Activated naive CD4-positive, alpha-beta T cell treated with anti-CD3 and anti-CD28 coated beads, Interleukin-2, amount 50 U/mL, for 72 hours (primary cell): ENCODE measurements at regions not wholly inside any gene's neighbourhood (a gene's known extent, or its start where the extent isn't known, plus 50 kb on each side); places are given as distances from the start of the nearest gene placed in this dataset.

Source experiments
- ATAC-seq, 2 donors: fragments of 150-1000 bp; cut with Tn5 transposase; 2 replicates each; pipeline ENCODE4 v1.10.0; 2021; ENCODE audit warnings: mild to moderate bottlenecking in 2 of 2, moderate library complexity in 2 of 2
- DNase-seq, 2 donors: peaks; one replicate each; pipeline ENCODE4 v3.0.0; 2021 to 2022; ENCODE audit warnings: low spot score in 2 of 2
- H3K27ac Mint-ChIP-seq, 2 donors: one replicate each; pipeline ENCODE4 v1.8.0; 2022; ENCODE audit warnings: mild to moderate bottlenecking in 2 of 2, mixed read lengths in 2 of 2
- H3K36me3 Mint-ChIP-seq, 2 donors: one replicate each; pipeline ENCODE4 v1.8.0; 2022; ENCODE audit warnings: mixed read lengths in 2 of 2
- H3K9me3 Mint-ChIP-seq, 2 donors: one replicate each; pipeline ENCODE4 v1.8.0; 2022; ENCODE audit warnings: mixed read lengths in 2 of 2

- Mint-ChIP-seq H3K36me3 (no peaks in the 10 kb centered on the region), H3K27ac (no peak overlapping the region), H3K9me3 (no peaks in the 10 kb centered on the region)
- ATAC-seq (no peak), DNase-seq (peak in 1 of 2 donors; percentile 23)
Measured at GRCh38 chr2:239468491-239469105, 67.8 kb upstream of the HDAC4 start.

- Mint-ChIP-seq H3K27ac (no peak overlapping the region), H3K9me3 (no peaks in the 10 kb centered on the region), H3K36me3 (no peaks in the 10 kb centered on the region)
- DNase-seq: no peak
- ATAC-seq: no peak
Measured at GRCh38 chr2:239467956-239468490, 67.2 kb upstream of the HDAC4 start.

GRCh38 chr2:239467281-239467955 lies 66.6 kb upstream of the HDAC4 start:
- no peaks in the 10 kb centered on the region for H3K36me3 Mint-ChIP-seq
- peak in 1 of 2 donors; percentile 6 for DNase-seq
- H3K27ac Mint-ChIP-seq: no peak overlapping the region
- H3K9me3 Mint-ChIP-seq: no peaks in the 10 kb centered on the region
- ATAC-seq: no peak

- peak in 1 of 2 donors; percentile 34 for DNase-seq
- no peaks in the 10 kb centered on the region for H3K9me3 Mint-ChIP-seq
- H3K36me3 Mint-ChIP-seq: no peaks in the 10 kb centered on the region
- H3K27ac Mint-ChIP-seq: no peak overlapping the region
- ATAC-seq: no peak
Measured at GRCh38 chr2:239466755-239467271, 66.0 kb upstream of the HDAC4 start.

- no peaks in the 10 kb centered on the region for H3K36me3 Mint-ChIP-seq
- H3K27ac Mint-ChIP-seq: no peak overlapping the region
- ATAC-seq: no peak
- H3K9me3 Mint-ChIP-seq: no peaks in the 10 kb centered on the region
- peak in 1 of 2 donors; percentile 16 for DNase-seq
Measured at GRCh38 chr2:239466061-239466754, 65.4 kb upstream of the HDAC4 start.

DNA sequence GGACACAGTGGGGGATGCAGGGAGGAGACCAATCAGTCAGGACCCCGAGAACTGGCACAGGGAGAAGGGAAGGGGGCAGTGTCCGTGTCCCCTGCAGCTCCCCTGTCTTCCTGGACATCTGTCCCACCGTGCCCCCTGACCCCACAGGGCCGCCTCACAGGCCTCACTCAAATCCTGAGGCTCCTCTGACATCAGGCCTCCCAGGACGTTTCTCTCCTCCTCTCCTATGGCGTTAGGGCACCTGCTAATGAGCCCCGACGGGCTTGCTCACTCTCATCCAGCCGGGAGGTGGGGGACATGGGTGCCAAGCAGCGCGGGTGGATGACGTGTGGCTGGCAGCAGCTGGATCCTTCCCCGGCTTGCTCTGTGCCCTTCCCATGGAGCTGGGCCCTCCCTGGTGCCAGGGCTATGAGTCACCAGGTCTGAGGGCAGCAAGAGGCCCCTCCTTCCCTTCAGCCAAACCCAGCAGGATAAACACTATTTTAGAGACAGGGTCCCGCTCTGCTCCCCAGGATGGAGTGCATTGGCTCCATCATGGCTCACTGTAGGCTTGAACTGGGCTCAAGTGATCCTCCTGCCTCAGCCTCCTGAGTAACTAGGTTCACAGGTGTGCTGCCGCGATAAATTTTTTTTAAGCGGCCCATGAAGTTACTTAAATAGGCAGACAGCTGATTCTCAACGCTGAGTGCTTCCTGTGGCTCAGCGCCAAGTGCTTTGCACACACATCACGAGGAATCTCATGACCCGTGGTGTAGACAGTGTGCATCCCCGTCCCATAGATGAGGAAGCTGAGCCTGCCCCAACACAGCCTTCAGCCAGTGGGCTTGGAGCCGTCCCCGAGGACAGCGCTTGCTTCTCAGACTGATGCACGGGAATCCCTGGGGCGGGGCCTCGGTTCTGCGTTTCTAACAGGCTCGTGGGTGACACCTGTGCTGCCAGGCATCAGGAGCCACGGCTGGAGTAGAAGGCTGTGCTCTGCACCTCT lies 64.5 kb upstream of the HDAC4 start:
- DNase-seq: peak in 1 of 2 donors; percentile 20
- Mint-ChIP-seq H3K9me3 (no peaks in the 10 kb centered on the region), H3K27ac (no peak overlapping the region), H3K36me3 (no peaks in the 10 kb centered on the region)
- no peak for ATAC-seq

GRCh38 chr2:239464166-239465016 lies 63.6 kb upstream of the HDAC4 start:
- peak in 1 of 2 donors; percentile 48 for DNase-seq
- no peak overlapping the region for H3K27ac Mint-ChIP-seq
- no peaks in the 10 kb centered on the region for H3K36me3 Mint-ChIP-seq
- no peak for ATAC-seq
- H3K9me3 Mint-ChIP-seq: no peaks in the 10 kb centered on the region

DNA sequence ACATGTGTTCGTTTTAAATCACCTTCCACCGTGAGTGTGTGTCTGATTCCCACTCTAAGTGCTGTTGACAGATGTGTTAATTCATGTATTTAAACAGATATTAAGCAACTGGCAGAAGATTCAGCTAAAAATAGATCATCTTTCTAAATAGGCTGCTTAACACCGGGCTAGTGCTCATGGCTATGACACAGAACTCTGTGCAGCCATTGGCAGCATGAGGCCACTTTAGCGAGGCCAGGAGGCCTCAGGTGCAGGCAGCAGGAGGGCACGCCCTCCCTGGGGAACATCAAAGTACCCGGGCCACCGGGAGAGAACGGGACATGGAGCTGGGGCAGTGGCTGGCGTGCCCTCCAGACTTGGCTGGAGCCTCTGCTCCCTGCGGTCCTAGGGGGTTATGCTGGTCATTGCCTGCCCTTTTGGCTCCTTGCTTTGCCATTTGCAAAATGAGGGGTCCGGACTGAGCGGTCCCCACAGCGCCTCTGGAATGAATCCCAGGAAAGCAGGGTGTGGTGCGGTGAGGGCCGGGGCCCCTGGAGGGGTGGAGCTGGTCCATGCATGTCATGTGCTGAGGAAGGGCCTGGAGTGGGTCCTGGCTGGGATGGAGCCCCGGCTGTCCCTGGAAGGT lies 62.8 kb upstream of the HDAC4 start:
- Mint-ChIP-seq H3K27ac (no peak overlapping the region), H3K36me3 (no peaks in the 10 kb centered on the region), H3K9me3 (no peaks in the 10 kb centered on the region)
- no peak for ATAC-seq
- peak in 1 of 2 donors; percentile 40 for DNase-seq

DNA sequence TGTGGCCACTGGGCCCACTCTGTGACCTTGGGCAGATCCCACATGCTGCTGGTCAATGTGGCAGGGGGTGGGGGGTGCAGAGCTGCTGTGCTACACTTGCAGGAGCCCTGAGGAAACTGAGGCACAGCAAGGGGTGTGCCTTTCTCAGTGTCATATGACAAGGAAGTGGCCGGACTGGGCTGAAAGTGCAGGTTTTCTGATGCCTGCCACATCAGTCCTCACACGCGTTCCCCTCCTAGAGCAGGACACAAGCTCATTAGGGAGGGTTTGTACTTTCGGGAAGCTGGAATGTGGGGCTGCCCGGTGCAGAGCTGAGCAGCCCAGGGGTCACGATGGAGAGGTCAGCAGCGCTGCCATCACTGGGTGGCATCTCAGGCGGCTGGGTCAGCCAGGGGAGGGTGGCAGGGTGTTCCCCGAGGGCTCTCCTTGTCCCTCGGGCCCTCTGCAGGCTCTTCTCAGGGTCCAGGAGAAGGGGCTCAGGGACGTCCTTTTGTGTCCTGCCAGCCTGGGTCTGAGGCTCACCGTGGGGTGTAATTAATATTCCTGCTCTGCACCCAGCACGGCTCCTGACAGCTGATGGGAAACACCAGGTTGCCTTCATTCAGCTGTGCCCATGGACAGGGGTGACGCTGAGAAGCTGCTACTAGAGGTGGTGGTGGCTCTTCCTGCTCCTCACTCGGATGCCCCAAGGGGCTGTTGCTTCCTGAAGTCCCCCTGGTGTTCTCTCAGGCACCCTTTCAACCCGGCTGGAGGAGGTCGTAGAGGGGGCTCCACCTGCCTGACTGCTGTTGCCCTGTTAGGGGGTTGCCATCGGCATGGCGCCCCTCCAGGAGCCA lies 62.1 kb upstream of the HDAC4 start:
- Mint-ChIP-seq H3K27ac (no peak overlapping the region), H3K36me3 (no peaks in the 10 kb centered on the region), H3K9me3 (no peaks in the 10 kb centered on the region)
- ATAC-seq (no peak), DNase-seq (peak in 1 of 2 donors; percentile 45)

DNA sequence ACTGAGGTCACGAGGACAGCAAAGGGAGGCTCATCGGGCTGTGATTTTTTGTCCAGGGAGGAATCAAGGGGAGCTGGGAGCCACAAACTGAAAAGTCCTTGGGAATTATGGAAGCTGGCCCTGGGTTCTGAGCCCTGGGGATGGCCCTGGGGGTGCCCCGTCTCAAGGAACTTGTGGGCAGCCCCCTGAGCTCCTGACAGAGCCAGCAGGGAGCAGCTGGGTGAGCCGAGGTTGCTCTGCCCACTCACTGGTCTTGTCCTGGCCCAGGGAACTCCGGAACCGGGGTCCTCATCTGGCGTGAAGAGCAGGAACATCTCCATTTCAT lies 61.3 kb upstream of the HDAC4 start:
- no peak overlapping the region for H3K27ac Mint-ChIP-seq
- ATAC-seq (no peak), DNase-seq (peak in 1 of 2 donors; percentile 7)
- H3K36me3 Mint-ChIP-seq: no peaks in the 10 kb centered on the region
- H3K9me3 Mint-ChIP-seq: no peaks in the 10 kb centered on the region

DNA sequence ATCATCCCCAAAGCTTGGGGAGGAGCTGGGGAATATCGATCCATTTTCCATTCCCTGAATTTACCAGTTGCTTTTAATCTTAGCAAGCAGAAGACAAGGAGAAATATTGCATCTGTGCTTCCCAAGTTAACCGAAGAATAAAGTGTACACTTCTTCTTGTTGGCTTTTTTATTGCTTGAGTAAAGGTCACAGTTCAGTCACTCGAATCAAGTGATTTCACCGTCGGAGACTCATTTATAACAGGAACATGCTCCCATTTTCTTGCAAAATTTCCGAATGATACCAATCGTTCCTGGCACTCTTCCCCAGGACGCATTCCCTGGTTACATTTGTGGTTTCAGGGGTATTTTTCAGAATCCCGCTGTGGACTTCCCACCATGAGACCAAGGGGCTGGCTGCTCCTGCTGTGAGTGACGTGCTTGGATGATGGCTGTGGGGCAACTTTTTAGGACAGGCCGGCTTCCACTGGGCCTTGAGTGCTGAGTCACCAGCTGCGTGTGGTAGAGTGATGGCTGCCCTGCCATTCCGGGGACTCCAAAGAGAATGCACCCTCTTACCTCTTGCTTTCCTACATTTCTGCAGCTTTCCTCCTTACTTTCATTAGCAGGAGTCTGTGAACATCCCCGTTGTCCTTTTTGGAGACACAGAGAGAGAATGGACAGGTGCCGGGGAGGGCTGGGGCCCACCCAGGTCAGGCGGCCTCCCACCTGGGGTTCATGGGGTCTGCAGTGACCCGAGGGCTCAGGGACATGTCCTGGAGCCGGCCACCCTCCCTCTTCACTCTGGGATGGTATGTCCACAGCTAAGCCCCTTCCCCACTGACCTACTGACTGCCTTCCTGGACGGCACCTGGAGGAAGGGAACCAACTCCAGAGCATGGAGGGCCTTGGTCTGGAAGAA lies 60.7 kb upstream of the HDAC4 start:
- Mint-ChIP-seq H3K27ac (no peak overlapping the region), H3K36me3 (no peaks in the 10 kb centered on the region), H3K9me3 (no peaks in the 10 kb centered on the region)
- DNase-seq (peak in 1 of 2 donors; percentile 9), ATAC-seq (no peak)

DNA sequence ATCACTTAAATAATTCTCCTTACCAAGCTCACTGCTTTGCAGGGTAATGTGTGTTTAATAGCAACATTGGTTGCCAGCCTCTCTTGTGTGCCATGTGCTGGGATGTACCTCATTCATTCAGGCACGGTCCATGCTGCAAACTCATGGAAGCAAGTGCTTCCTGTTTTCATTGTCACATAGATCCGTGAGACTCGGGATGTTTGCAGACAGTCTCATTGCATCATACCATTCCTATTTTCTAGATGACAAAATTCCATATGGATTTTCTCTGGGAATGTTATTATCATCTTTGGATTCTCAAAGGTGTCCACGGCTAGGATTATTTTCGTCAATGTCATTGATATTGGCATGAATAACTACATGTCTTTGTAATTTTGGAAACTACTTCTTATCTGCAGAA lies 60.0 kb upstream of the HDAC4 start:
- no peak overlapping the region for H3K27ac Mint-ChIP-seq
- no peaks in the 10 kb centered on the region for H3K9me3 Mint-ChIP-seq
- DNase-seq: no peak
- no peak for ATAC-seq
- no peaks in the 10 kb centered on the region for H3K36me3 Mint-ChIP-seq

DNA sequence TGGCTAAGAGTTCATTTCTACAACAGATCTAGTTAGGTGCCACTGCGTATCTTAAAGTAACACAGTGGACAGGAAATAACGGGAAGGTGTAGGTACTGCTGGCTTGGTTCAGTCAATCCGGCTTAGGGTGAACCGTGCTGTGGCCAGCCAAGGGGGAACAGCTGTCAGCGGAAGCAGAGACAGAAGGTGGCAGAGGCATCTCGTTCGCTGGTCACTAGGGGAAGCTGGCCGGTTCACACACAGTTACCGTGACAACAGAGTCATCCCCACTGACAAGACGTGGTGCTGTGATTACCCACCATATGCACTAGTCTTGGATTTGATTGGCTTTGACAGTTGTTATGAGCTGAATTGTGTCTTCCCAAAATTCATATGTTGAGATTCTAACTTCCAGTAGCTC lies 58.8 kb upstream of the HDAC4 start:
- H3K36me3 Mint-ChIP-seq: peaks cover 0 to 5% of the 10 kb centered on the region in 2 donors
- peaks cover 3 to 4% of the 10 kb centered on the region in 2 donors for H3K9me3 Mint-ChIP-seq
- ATAC-seq (no peak), DNase-seq (peak in 1 of 2 donors; percentile 11)
- no peak overlapping the region for H3K27ac Mint-ChIP-seq
